ENCODE measurements at regions not wholly inside any gene's neighbourhood (a gene's known extent, or its start where the extent isn't known, plus 50 kb on each side); places are given as distances from the start of the nearest gene placed in this dataset.

GRCh38 chr11:32188785-32189184, 97.9 kb downstream of the RCN1 start:
- Histone ChIP-seq H3F3A (replicated peaks; ENCODE audit: insufficient read depth) (no peaks in the 10 kb centered on the region), H3K4me2 (no peak overlapping the region), H3K9me3 (no peaks in the 10 kb centered on the region), H3K4me3 (ENCODE audit: low read depth in 2 of 2, low read length in 1 of 2) (no peak overlapping the region), H3K27ac (ENCODE audit: low read depth in 2 of 2, low read length in 1 of 2) (no peak overlapping the region), H2AFZ (ENCODE audit: low read depth) (no peak overlapping the region), H3K4me1 (ENCODE audit: control insufficient read depth in 1 of 2, insufficient read depth in 2 of 2, low read depth in 1 of 2, low read length in 1 of 2) (no peaks in the 10 kb centered on the region), H3K79me2 (ENCODE audit: insufficient read depth) (no peaks in the 10 kb centered on the region), H3K9ac (no peak overlapping the region), H4K20me1 (ENCODE audit: insufficient read depth) (no peaks in the 10 kb centered on the region), H3K27me3 (ENCODE audit: insufficient read depth) (peaks cover 58% of the 10 kb centered on the region), H3K9me2 (no peaks in the 10 kb centered on the region), H3K36me3 (replicated peaks in 1 of 2; ENCODE audit: control insufficient read depth in 1 of 2, insufficient read depth in 2 of 2, low read length in 1 of 2) (no peaks in the 10 kb centered on the region)
- ChIA-PET POLR2A (no interaction called here), CTCF (interaction anchor here (1.5 kb wide), 2 partner anchors 13 to 136 kb away, joined by 6 to 8 read pairs; no protein-coding TSS in a partner anchor)
- TF ChIP-seq GABPA (IDR thresholded peaks at IDR 0.05; ENCODE audit: low read depth) (no peak), CHD2 (IDR thresholded peaks at IDR 0.05; ENCODE audit: low read length, partially characterized antibody) (no peak), FOSL2 (IDR thresholded peaks at IDR 0.05; ENCODE audit: borderline replicate concordance, low read depth) (no peak), FOXM1 (IDR thresholded peaks at IDR 0.05; ENCODE audit: low read depth) (no peak), TCF12 (IDR thresholded peaks at IDR 0.05) (no peak), NRF1 (IDR thresholded peaks at IDR 0.05; ENCODE audit: low read depth, low read length) (no peak), USF1 (IDR thresholded peaks at IDR 0.05; ENCODE audit: borderline replicate concordance, low read depth) (no peak), RCOR1 (IDR thresholded peaks at IDR 0.05; ENCODE audit: low read length) (no peak), RXRA (IDR thresholded peaks at IDR 0.05; ENCODE audit: borderline replicate concordance, low read depth) (no peak), MXI1 (IDR thresholded peaks at IDR 0.05; ENCODE audit: low read depth, low read length) (no peak), CTCF (IDR thresholded peaks at IDR 0.05) (no peak; the same call in 1 of the 2 replicates), POLR2AphosphoS5 (IDR thresholded peaks at IDR 0.05; ENCODE audit: low read depth, low read length) (no peak), GATA2 (CRISPR knock-in tag; IDR thresholded peaks at IDR 0.05) (no peak), JUND (IDR thresholded peaks at IDR 0.05) (no peak), NFIC (IDR thresholded peaks at IDR 0.05; ENCODE audit: borderline replicate concordance) (no peak), ELF1 (IDR thresholded peaks at IDR 0.05) (no peak)
- TF ChIP-seq, protein P1, sequence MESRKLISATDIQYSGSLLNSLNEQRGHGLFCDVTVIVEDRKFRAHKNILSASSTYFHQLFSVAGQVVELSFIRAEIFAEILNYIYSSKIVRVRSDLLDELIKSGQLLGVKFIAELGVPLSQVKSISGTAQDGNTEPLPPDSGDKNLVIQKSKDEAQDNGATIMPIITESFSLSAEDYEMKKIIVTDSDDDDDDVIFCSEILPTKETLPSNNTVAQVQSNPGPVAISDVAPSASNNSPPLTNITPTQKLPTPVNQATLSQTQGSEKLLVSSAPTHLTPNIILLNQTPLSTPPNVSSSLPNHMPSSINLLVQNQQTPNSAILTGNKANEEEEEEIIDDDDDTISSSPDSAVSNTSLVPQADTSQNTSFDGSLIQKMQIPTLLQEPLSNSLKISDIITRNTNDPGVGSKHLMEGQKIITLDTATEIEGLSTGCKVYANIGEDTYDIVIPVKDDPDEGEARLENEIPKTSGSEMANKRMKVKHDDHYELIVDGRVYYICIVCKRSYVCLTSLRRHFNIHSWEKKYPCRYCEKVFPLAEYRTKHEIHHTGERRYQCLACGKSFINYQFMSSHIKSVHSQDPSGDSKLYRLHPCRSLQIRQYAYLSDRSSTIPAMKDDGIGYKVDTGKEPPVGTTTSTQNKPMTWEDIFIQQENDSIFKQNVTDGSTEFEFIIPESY (IDR thresholded peaks at IDR 0.05; ENCODE audit: borderline replicate concordance, low read depth) = no peak
- no peak for DNase-seq
- 25% methylated on average over 4 of the region's 4 CpGs for WGBS (ENCODE audit: low lambda C conversion rate)
